WTC11 (cell line): ENCODE measurements at regions not wholly inside any gene's neighbourhood (a gene's known extent, or its start where the extent isn't known, plus 50 kb on each side); places are given as distances from the start of the nearest gene placed in this dataset.

Experiments
- ATAC-seq: fragments of 200-7000 bp; cut with Tn5 transposase; 2 replicates; pipeline ENCODE4 v1.10.0; 2021; ENCODE audit warnings: mild to moderate bottlenecking, moderate library complexity
- CTCF ChIA-PET: fragments of 300-600 bp; sonication (Branson Sonifier 250); formaldehyde crosslinking; loops from one replicate; lab custom pipeline; 2021; ENCODE audit warnings: antibody characterized with exemption; lab: Charles Lee
- POLR2A ChIA-PET: fragments of 350-600 bp; sonication (Branson Sonifier 250); formaldehyde crosslinking; loops from one replicate; lab custom pipeline; 2021; ENCODE audit warnings: antibody characterized with exemption; lab: Charles Lee
- DNase-seq: peaks from one replicate; pipeline ENCODE4 v3.0.0; 2021; ENCODE audit warnings: low spot score
- H3K27ac Mint-ChIP-seq: 2 replicates; pipeline ENCODE4 v1.8.0; 2021; ENCODE audit warnings: mixed read lengths
- H3K27me3 Mint-ChIP-seq: 2 replicates; pipeline ENCODE4 v1.8.0; 2021; ENCODE audit warnings: low read depth, mild to moderate bottlenecking, moderate library complexity, mixed read lengths
- H3K36me3 Mint-ChIP-seq: 2 replicates; pipeline ENCODE4 v1.8.0; 2021; ENCODE audit warnings: mixed read lengths
- H3K4me1 Mint-ChIP-seq: 2 replicates; pipeline ENCODE4 v1.8.0; 2022; ENCODE audit warnings: mixed read lengths
- H3K4me3 Mint-ChIP-seq: 2 replicates; pipeline ENCODE4 v1.8.0; 2021; ENCODE audit warnings: mild to moderate bottlenecking, moderate library complexity, mixed read lengths
- H3K9me3 Mint-ChIP-seq: 2 replicates; pipeline ENCODE4 v1.8.0; 2021; ENCODE audit warnings: mixed read lengths
- AFF4 ChIP-seq: sonication (generic); formaldehyde crosslinking; IDR thresholded peaks from 2 replicates; pipeline ENCODE4 v1.8.1; 2023; ENCODE audit warnings: mild to moderate bottlenecking, missing genetic modification reagents, borderline replicate concordance
- AR ChIP-seq: fragments of 250-450 bp; sonication (Bioruptor Pico); IDR thresholded peaks from 2 replicates; pipeline ENCODE4 v1.9.0; 2021; ENCODE audit warnings: mild to moderate bottlenecking
- ATF1 ChIP-seq: sonication (generic); formaldehyde crosslinking; IDR thresholded peaks from 2 replicates; pipeline ENCODE4 v1.8.1; 2023; ENCODE audit warnings: mild to moderate bottlenecking, moderate library complexity, missing genetic modification reagents
- ATF2 ChIP-seq: sonication (generic); formaldehyde crosslinking; IDR thresholded peaks from 2 replicates; pipeline ENCODE4 v1.8.1; 2022; ENCODE audit warnings: low read depth, missing genetic modification reagents, borderline replicate concordance
- ATF6 ChIP-seq: sonication (generic); formaldehyde crosslinking; IDR thresholded peaks from 2 replicates; pipeline ENCODE4 v1.8.1; 2023; ENCODE audit warnings: mild to moderate bottlenecking, missing genetic modification reagents
- CDX4 ChIP-seq: fragments of 250-450 bp; sonication (Bioruptor Pico); IDR thresholded peaks from 2 replicates; pipeline ENCODE4 v1.9.0; 2021; ENCODE audit warnings: moderate library complexity, mild to moderate bottlenecking, inconsistent platforms, borderline replicate concordance
- CREB1 ChIP-seq: sonication (generic); formaldehyde crosslinking; IDR thresholded peaks from 2 replicates; pipeline ENCODE4 v1.8.0; 2023; ENCODE audit warnings: mild to moderate bottlenecking, missing genetic modification reagents
- CREM ChIP-seq: sonication (generic); formaldehyde crosslinking; IDR thresholded peaks from 2 replicates; pipeline ENCODE4 v1.8.1; 2022; ENCODE audit warnings: mild to moderate bottlenecking, missing genetic modification reagents, moderate library complexity
- ESRRA ChIP-seq: sonication (generic); formaldehyde crosslinking; IDR thresholded peaks from 2 replicates; pipeline ENCODE4 v1.8.1; 2022; ENCODE audit warnings: mild to moderate bottlenecking, missing genetic modification reagents, borderline replicate concordance
- FOXJ3 ChIP-seq: sonication (generic); formaldehyde crosslinking; IDR thresholded peaks from 2 replicates; pipeline ENCODE4 v1.9.0; 2021; ENCODE audit warnings: missing genetic modification reagents, mild to moderate bottlenecking, borderline replicate concordance
- FOXK1 ChIP-seq: sonication (generic); formaldehyde crosslinking; IDR thresholded peaks from 2 replicates; pipeline ENCODE4 v1.8.0; 2022; ENCODE audit warnings: mild to moderate bottlenecking, moderate library complexity, missing genetic modification reagents
- JAZF1 ChIP-seq: fragments of 250-450 bp; sonication (Bioruptor Pico); IDR thresholded peaks from 2 replicates; pipeline ENCODE4 v1.9.0; 2021; ENCODE audit warnings: moderate library complexity, mild to moderate bottlenecking, inconsistent platforms
- NFATC4 ChIP-seq: fragments of 250-450 bp; sonication (Bioruptor Pico); IDR thresholded peaks from 2 replicates; pipeline ENCODE4 v1.9.0; 2021; ENCODE audit warnings: mild to moderate bottlenecking
- SOX15 ChIP-seq: fragments of 250-450 bp; sonication (Bioruptor Pico); IDR thresholded peaks from 2 replicates; pipeline ENCODE4 v1.9.0; 2021; ENCODE audit warnings: mild to moderate bottlenecking
- TP53 ChIP-seq: sonication (generic); formaldehyde crosslinking; IDR thresholded peaks from 2 replicates; pipeline ENCODE4 v1.8.1; 2023; ENCODE audit warnings: mild to moderate bottlenecking, missing genetic modification reagents
- ZNF138 ChIP-seq: sonication (generic); formaldehyde crosslinking; conservative IDR thresholded peaks from 2 replicates; pipeline ENCODE4 v1.8.1; 2022; ENCODE audit warnings: mild to moderate bottlenecking, moderate library complexity, missing genetic modification reagents
- ZNF281 ChIP-seq: sonication (generic); formaldehyde crosslinking; IDR thresholded peaks from 2 replicates; pipeline ENCODE4 v1.8.0; 2023; ENCODE audit warnings: mild to moderate bottlenecking, missing genetic modification reagents
- ZNF317 ChIP-seq: sonication (generic); formaldehyde crosslinking; IDR thresholded peaks from 2 replicates; pipeline ENCODE4 v1.8.1; 2023; ENCODE audit warnings: low read depth, mild to moderate bottlenecking, moderate library complexity, missing genetic modification reagents, borderline replicate concordance
- ZNF416 ChIP-seq: fragments of 250-450 bp; sonication (Bioruptor Pico); IDR thresholded peaks from 2 replicates; pipeline ENCODE4 v1.9.0; 2021; ENCODE audit warnings: mild to moderate bottlenecking, inconsistent platforms
- ZNF423 ChIP-seq: fragments of 250-450 bp; sonication (Bioruptor Pico); IDR thresholded peaks from 2 replicates; pipeline ENCODE4 v2.1.2; 2022; ENCODE audit warnings: mild to moderate bottlenecking, moderate library complexity
- ZNF671 ChIP-seq: fragments of 250-450 bp; sonication (Bioruptor Pico); IDR thresholded peaks from 2 replicates; pipeline ENCODE4 v1.8.0; 2021; ENCODE audit warnings: mild to moderate bottlenecking

GRCh38 chr16:63315229-63315628, 1279.0 kb upstream of the CDH8 start:
- no peak overlapping the region for H3K27ac Mint-ChIP-seq
- POLR2A ChIA-PET: no interaction called here
- TF ChIP-seq JAZF1 (CRISPR knock-in tag) (no peak), ESRRA (CRISPR knock-in tag) (no peak), ATF2 (CRISPR knock-in tag) (no peak), TP53 (no peak)
- TF ChIP-seq, all 79 proteins: peak for 0

GRCh38 chr16:63312346-63312745, 1276.1 kb upstream of the CDH8 start:
- Mint-ChIP-seq H3K4me1 (peaks cover 11% of the 10 kb centered on the region), H3K9me3 (no peaks in the 10 kb centered on the region), H3K27ac (no peak overlapping the region), H3K4me3 (no peak overlapping the region)
- DNase-seq (no peak), ATAC-seq (no peak)
- CTCF ChIA-PET: no interaction called here
- POLR2A ChIA-PET: no interaction called here
- TF ChIP-seq ZNF138: no peak
- TF ChIP-seq ZNF671 (CRISPR knock-in tag): no peak
- no peak for TF ChIP-seq CDX4 (CRISPR knock-in tag)
- no peak for TF ChIP-seq FOXJ3
- no peak for TF ChIP-seq NFATC4
- TF ChIP-seq FOXK1 (CRISPR knock-in tag): no peak
- no peak for TF ChIP-seq AFF4 (CRISPR knock-in tag)
- TF ChIP-seq ZNF423: no peak
- no peak for TF ChIP-seq ATF1 (CRISPR knock-in tag)
- no peak for TF ChIP-seq CREM (CRISPR knock-in tag)
- no peak for TF ChIP-seq ATF6 (CRISPR knock-in tag)
- no peak for TF ChIP-seq AR
- no peak for TF ChIP-seq ZNF281 (CRISPR knock-in tag)
- TF ChIP-seq ZNF317 (CRISPR knock-in tag): no peak
- TF ChIP-seq CREB1 (CRISPR knock-in tag): no peak
- no peak for TF ChIP-seq ZNF416 (CRISPR knock-in tag)
- TF ChIP-seq JAZF1 (CRISPR knock-in tag): no peak
- no peak for TF ChIP-seq SOX15
- TF ChIP-seq, all 79 proteins: peak for 0
- H3K27me3 Mint-ChIP-seq: no peaks in the 10 kb centered on the region
- H3K36me3 Mint-ChIP-seq: no peaks in the 10 kb centered on the region

More at GRCh38 chr16:63315229-63315628, 1279.0 kb upstream of the CDH8 start:
- Mint-ChIP-seq H3K9me3 (no peaks in the 10 kb centered on the region), H3K27me3 (no peaks in the 10 kb centered on the region), H3K36me3 (no peaks in the 10 kb centered on the region), H3K4me3 (no peak overlapping the region), H3K4me1 (peaks cover 11% of the 10 kb centered on the region)
- ATAC-seq (no peak), DNase-seq (no peak)
- CTCF ChIA-PET: no interaction called here
